Parathyroid adenoma (tissue), 2 donors: ENCODE measurements at regions not wholly inside any gene's neighbourhood (a gene's known extent, or its start where the extent isn't known, plus 50 kb on each side); places are given as distances from the start of the nearest gene placed in this dataset.
"Not testable (repeated sequence)": the region's sequence is repeated elsewhere in the genome, so short reads cannot be mapped to it uniquely, and the experiment has no call there.

ENCODE experiments used
- H2AFZ ChIP-seq: fragments of 300-600 bp; sonication (generic); one replicate; pipeline ENCODE4 v1.7.0; 2017; ENCODE audit warnings: antibody characterized with exemption, mild to moderate bottlenecking
- H3K27ac ChIP-seq: fragments of 300-600 bp; sonication (generic); one replicate; pipeline ENCODE4 v1.7.0; 2017
- H3K27me3 ChIP-seq: fragments of 300-600 bp; sonication (generic); one replicate; pipeline ENCODE4 v1.7.0; 2017; ENCODE audit warnings: low read length; ENCODE audit not compliant: control insufficient read depth, insufficient read depth
- H3K36me3 ChIP-seq: fragments of 300-600 bp; sonication (generic); one replicate; pipeline ENCODE4 v1.7.0; 2017; ENCODE audit warnings: low read length; ENCODE audit not compliant: control insufficient read depth, insufficient read depth
- H3K4me1 ChIP-seq: fragments of 300-600 bp; sonication (generic); one replicate; pipeline ENCODE4 v1.7.0; 2017; ENCODE audit warnings: control low read depth
- H3K4me2 ChIP-seq: fragments of 300-600 bp; sonication (generic); one replicate; pipeline ENCODE4 v1.7.0; 2017; ENCODE audit warnings: low read length
- H3K4me3 ChIP-seq: fragments of 300-600 bp; sonication (generic); one replicate; pipeline ENCODE4 v1.7.0; 2017; ENCODE audit warnings: low read depth, low read length
- H3K79me2 ChIP-seq: fragments of 300-600 bp; sonication (generic); one replicate; pipeline ENCODE4 v1.7.0; 2017; ENCODE audit warnings: control low read depth
- H3K9ac ChIP-seq: fragments of 300-600 bp; sonication (generic); one replicate; pipeline ENCODE4 v1.7.0; 2017; ENCODE audit warnings: mild to moderate bottlenecking
- H3K9me3 ChIP-seq: fragments of 300-600 bp; sonication (generic); one replicate; pipeline ENCODE4 v1.7.0; 2017; ENCODE audit warnings: low read length; ENCODE audit not compliant: control insufficient read depth
- TF ChIP-seq, protein P1 (sequence below): fragments of 300-600 bp; sonication (generic); IDR thresholded peaks from one replicate; pipeline ENCODE4 v1.7.0; 2017; ENCODE audit warnings: antibody characterized with exemption, mild to moderate bottlenecking
- donor health status: primary hyperparathyroidism.

DNA sequence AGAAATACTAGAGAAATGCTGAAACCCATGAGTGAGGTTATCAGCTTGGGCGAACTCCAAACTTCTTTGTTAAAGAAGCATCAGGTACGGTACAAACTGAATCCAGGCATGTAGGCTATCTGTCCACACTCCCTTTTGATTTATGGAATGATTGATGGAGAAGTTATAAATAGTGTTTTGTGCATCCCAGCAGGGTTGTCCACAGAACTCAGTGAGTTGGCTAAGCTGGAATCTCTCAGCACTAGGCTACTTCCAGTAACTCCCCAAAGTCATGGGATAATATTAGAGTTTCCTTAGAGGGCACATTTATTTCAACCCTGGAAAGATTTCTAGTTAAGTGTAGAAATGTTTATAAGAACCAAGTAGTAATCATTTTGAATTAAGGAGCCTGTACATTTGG lies 186.2 kb upstream of the CRBN start:
- no peak overlapping the region for H3K27ac ChIP-seq
- TF ChIP-seq, protein P1, sequence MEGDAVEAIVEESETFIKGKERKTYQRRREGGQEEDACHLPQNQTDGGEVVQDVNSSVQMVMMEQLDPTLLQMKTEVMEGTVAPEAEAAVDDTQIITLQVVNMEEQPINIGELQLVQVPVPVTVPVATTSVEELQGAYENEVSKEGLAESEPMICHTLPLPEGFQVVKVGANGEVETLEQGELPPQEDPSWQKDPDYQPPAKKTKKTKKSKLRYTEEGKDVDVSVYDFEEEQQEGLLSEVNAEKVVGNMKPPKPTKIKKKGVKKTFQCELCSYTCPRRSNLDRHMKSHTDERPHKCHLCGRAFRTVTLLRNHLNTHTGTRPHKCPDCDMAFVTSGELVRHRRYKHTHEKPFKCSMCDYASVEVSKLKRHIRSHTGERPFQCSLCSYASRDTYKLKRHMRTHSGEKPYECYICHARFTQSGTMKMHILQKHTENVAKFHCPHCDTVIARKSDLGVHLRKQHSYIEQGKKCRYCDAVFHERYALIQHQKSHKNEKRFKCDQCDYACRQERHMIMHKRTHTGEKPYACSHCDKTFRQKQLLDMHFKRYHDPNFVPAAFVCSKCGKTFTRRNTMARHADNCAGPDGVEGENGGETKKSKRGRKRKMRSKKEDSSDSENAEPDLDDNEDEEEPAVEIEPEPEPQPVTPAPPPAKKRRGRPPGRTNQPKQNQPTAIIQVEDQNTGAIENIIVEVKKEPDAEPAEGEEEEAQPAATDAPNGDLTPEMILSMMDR = no peak
- no peaks in the 10 kb centered on the region for H3K27me3 ChIP-seq
- H3K4me2 ChIP-seq = no peak overlapping the region
- H3K79me2 ChIP-seq = no peaks in the 10 kb centered on the region
- H3K9me3 ChIP-seq = no peaks in the 10 kb centered on the region
- no peaks in the 10 kb centered on the region for H3K36me3 ChIP-seq
- no peaks in the 10 kb centered on the region for H3K4me1 ChIP-seq
- H3K9ac ChIP-seq = no peak overlapping the region
- H3K4me3 ChIP-seq = no peak overlapping the region
- no peak overlapping the region for H2AFZ ChIP-seq

DNA sequence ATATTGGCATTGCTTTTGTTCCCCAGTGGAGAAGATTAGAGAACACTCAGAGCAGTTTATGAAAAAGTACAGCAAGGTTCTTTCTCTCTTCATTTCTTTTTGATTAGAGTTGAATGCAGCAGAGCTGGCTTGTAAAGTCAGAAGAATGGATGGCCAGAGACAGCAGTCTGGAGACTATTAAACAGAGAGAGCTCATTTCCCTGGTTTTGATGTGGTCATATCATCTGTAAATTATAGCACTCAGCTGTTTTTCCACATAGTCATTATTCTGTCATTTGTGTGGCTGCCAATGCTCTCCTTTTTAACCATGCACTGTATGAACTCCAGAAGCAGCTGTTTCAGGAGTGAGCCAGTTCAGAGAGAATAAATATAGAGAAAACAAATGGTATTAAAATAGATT lies 177.4 kb upstream of the CRBN start:
- no peaks in the 10 kb centered on the region for H3K27me3 ChIP-seq
- TF ChIP-seq, protein P1 = no peak
- H3K27ac ChIP-seq = no peak overlapping the region
- no peaks in the 10 kb centered on the region for H3K79me2 ChIP-seq
- no peak overlapping the region for H2AFZ ChIP-seq
- no peaks in the 10 kb centered on the region for H3K4me1 ChIP-seq
- no peak overlapping the region for H3K4me3 ChIP-seq
- H3K9ac ChIP-seq = no peak overlapping the region
- no peaks in the 10 kb centered on the region for H3K36me3 ChIP-seq
- H3K4me2 ChIP-seq = no peak overlapping the region
- no peaks in the 10 kb centered on the region for H3K9me3 ChIP-seq

DNA sequence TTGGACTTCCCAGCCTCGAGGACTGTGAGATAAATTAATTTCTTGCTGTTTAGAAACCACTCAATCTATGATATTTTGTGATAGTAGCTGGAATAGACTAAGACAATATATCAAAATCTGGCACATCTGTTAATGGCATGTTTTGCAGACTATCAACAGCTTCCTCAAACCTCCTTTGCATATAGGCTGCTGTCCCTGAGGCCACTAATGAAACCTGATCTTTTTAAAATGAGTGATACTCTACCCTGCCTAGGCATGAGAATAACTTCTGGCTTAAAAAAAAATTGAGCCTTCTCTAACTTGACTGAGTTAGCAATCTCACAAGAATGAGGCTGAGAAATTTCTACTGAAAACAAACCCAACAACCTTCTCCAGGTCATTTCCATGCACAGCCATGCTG lies 176.0 kb upstream of the CRBN start:
- H3K36me3 ChIP-seq = no peaks in the 10 kb centered on the region
- no peak overlapping the region for H3K4me2 ChIP-seq
- H3K27ac ChIP-seq = no peak overlapping the region
- H3K27me3 ChIP-seq = no peaks in the 10 kb centered on the region
- no peak overlapping the region for H3K9ac ChIP-seq
- H3K4me3 ChIP-seq = no peak overlapping the region
- no peaks in the 10 kb centered on the region for H3K9me3 ChIP-seq
- TF ChIP-seq, protein P1 = no peak
- H3K4me1 ChIP-seq = no peaks in the 10 kb centered on the region
- H2AFZ ChIP-seq = no peak overlapping the region
- H3K79me2 ChIP-seq = no peaks in the 10 kb centered on the region

GRCh38 chr3:3353153-3353552 lies 173.7 kb upstream of the CRBN start:
- no peak overlapping the region for H3K4me3 ChIP-seq
- H2AFZ ChIP-seq = no peak overlapping the region
- TF ChIP-seq, protein P1 = no peak
- no peak overlapping the region for H3K27ac ChIP-seq
- H3K79me2 ChIP-seq = no peaks in the 10 kb centered on the region
- no peaks in the 10 kb centered on the region for H3K36me3 ChIP-seq
- no peak overlapping the region for H3K4me2 ChIP-seq
- no peaks in the 10 kb centered on the region for H3K4me1 ChIP-seq
- H3K9ac ChIP-seq = no peak overlapping the region
- H3K27me3 ChIP-seq = no peaks in the 10 kb centered on the region
- H3K9me3 ChIP-seq = no peaks in the 10 kb centered on the region

DNA sequence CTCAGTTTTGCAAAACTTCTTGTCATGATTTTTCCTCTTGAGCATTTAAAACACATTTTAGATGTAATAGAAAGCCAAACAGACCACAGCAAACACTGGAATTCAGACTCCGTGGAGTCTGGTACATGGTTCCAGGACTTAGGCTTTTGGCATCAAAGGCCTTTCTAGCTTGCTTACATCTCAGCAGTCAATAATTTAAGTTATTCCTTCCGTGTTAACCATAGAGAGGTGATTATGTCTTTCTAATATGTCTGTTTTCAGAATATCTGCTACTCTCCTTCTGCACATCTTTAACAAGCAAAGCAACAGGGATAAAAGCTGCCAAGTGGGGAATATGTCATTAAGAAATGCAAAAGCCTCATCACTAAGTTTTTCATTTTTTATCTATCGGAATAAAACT lies 171.7 kb upstream of the CRBN start:
- TF ChIP-seq, protein P1 = no peak
- no peak overlapping the region for H3K4me3 ChIP-seq
- no peaks in the 10 kb centered on the region for H3K9me3 ChIP-seq
- no peak overlapping the region for H3K27ac ChIP-seq
- no peak overlapping the region for H2AFZ ChIP-seq
- no peaks in the 10 kb centered on the region for H3K36me3 ChIP-seq
- H3K79me2 ChIP-seq = no peaks in the 10 kb centered on the region
- H3K27me3 ChIP-seq = no peaks in the 10 kb centered on the region
- H3K9ac ChIP-seq = no peak overlapping the region
- H3K4me2 ChIP-seq = no peak overlapping the region
- no peaks in the 10 kb centered on the region for H3K4me1 ChIP-seq

GRCh38 chr3:3347056-3347455 lies 167.6 kb upstream of the CRBN start:
- H3K4me2 ChIP-seq, H3K27me3 ChIP-seq, H3K9ac ChIP-seq, H3K4me3 ChIP-seq, H3K27ac ChIP-seq, H3K4me1 ChIP-seq, H3K79me2 ChIP-seq, H3K36me3 ChIP-seq, H3K9me3 ChIP-seq, H2AFZ ChIP-seq: not testable (repeated sequence)
